ENCODE measurements at regions not wholly inside any gene's neighbourhood (a gene's known extent, or its start where the extent isn't known, plus 50 kb on each side); places are given as distances from the start of the nearest gene placed in this dataset.

DNA sequence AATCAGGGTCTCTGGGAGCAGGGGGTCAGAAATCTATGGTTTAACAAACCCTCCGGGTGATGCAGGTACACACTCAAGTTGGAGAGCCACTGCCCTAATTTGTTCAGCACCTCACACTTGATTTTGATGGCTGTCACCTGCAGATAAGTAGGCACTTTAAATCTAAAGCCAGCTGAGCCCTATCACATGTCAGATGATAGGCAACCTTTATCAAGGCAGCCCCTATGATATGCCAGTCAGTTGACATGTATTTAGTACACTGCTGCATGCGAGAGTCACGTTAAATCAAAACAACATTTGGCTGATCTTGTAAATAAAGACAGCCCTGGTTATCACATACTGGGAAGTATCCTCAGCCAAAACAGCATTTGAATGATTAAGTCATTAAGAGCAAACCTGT, 104.4 kb upstream of the MCTP2 start:
- no peak for FAIRE-seq
- no peak for DNase-seq (ENCODE audit: low read depth, low spot score)
- no peak overlapping the region for H3K27ac ChIP-seq (ENCODE audit: control insufficient read depth, insufficient read depth)
- no peak for ATAC-seq
- no peak overlapping the region for H2AFZ ChIP-seq (ENCODE audit: control insufficient read depth, low read depth, low read length)
- no peak overlapping the region for H3K9ac ChIP-seq (ENCODE audit: control insufficient read depth, insufficient read depth, low read length)
- CTCF ChIA-PET, result no interaction called here
- no peak overlapping the region for H3K4me2 ChIP-seq (ENCODE audit: control insufficient read depth, insufficient read depth)
- BruUV-seq (replicated peaks), result no TSS peak
- in situ Hi-C loops (cut with MboI), result no loop called here
- POLR2A ChIA-PET, result no interaction called here
- RAD21 ChIA-PET (ENCODE audit: unreplicated experiment), result no interaction called here
- no peak overlapping the region for H3K4me3 ChIP-seq
- intact Hi-C loops (cut with micrococcal nuclease; ENCODE audit: unreplicated experiment), result no loop called here
- no peaks in the 10 kb centered on the region for H4K20me1 ChIP-seq (ENCODE audit: control insufficient read depth, insufficient read depth)
- no peaks in the 10 kb centered on the region for H3K9me3 ChIP-seq (replicated peaks; ENCODE audit: control insufficient read depth, insufficient read depth, low read length)
- no peaks in the 10 kb centered on the region for H3K36me3 ChIP-seq (ENCODE audit: control insufficient read depth in 2 of 2, insufficient read depth in 2 of 2, low read length in 1 of 2)
- SMC1A ChIA-PET (ENCODE audit: uncharacterized antibody, unreplicated experiment), result no interaction called here
- no peak for TF ChIP-seq BHLHE40 (IDR thresholded peaks at IDR 0.05; ENCODE audit: borderline replicate concordance in 1 of 2, low read depth in 2 of 2, low read length in 1 of 2)
- no peak for TF ChIP-seq BMI1 (IDR thresholded peaks at IDR 0.05; ENCODE audit: borderline replicate concordance)
- no peak for TF ChIP-seq ZNF384 (IDR thresholded peaks at IDR 0.05; ENCODE audit: borderline replicate concordance, low read depth, low read length)
- no peak for TF ChIP-seq CBX3 (IDR thresholded peaks at IDR 0.05; ENCODE audit: borderline replicate concordance, low read depth)
- no peak for TF ChIP-seq NR2C2 (IDR thresholded peaks at IDR 0.05; ENCODE audit: borderline replicate concordance, control insufficient read depth, insufficient read length, low read depth)
- TF ChIP-seq, protein P1, sequence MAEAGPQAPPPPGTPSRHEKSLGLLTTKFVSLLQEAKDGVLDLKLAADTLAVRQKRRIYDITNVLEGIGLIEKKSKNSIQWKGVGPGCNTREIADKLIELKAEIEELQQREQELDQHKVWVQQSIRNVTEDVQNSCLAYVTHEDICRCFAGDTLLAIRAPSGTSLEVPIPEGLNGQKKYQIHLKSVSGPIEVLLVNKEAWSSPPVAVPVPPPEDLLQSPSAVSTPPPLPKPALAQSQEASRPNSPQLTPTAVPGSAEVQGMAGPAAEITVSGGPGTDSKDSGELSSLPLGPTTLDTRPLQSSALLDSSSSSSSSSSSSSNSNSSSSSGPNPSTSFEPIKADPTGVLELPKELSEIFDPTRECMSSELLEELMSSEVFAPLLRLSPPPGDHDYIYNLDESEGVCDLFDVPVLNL (IDR thresholded peaks at IDR 0.05; ENCODE audit: low read depth, low read length), result no peak
- TF ChIP-seq HDGF (IDR thresholded peaks at IDR 0.05), result no peak
- TF ChIP-seq, protein P2, sequence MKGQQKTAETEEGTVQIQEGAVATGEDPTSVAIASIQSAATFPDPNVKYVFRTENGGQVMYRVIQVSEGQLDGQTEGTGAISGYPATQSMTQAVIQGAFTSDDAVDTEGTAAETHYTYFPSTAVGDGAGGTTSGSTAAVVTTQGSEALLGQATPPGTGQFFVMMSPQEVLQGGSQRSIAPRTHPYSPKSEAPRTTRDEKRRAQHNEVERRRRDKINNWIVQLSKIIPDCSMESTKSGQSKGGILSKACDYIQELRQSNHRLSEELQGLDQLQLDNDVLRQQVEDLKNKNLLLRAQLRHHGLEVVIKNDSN (IDR thresholded peaks at IDR 0.05; ENCODE audit: borderline replicate concordance, extremely low read length, insufficient read depth, low read depth, low read length), result no peak
- TF ChIP-seq HDAC2 (IDR thresholded peaks at IDR 0.05), result no peak
- TF ChIP-seq, protein P3, sequence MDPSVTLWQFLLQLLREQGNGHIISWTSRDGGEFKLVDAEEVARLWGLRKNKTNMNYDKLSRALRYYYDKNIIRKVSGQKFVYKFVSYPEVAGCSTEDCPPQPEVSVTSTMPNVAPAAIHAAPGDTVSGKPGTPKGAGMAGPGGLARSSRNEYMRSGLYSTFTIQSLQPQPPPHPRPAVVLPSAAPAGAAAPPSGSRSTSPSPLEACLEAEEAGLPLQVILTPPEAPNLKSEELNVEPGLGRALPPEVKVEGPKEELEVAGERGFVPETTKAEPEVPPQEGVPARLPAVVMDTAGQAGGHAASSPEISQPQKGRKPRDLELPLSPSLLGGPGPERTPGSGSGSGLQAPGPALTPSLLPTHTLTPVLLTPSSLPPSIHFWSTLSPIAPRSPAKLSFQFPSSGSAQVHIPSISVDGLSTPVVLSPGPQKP (IDR thresholded peaks at IDR 0.05; ENCODE audit: low read depth, low read length), result no peak
- TF ChIP-seq CHD2 (IDR thresholded peaks at IDR 0.05; ENCODE audit: borderline replicate concordance, low read depth, low read length), result no peak
- no peak for TF ChIP-seq TCF12 (IDR thresholded peaks at IDR 0.05; ENCODE audit: low read depth, low read length)
- no peak for TF ChIP-seq TCF7 (IDR thresholded peaks at IDR 0.05; ENCODE audit: borderline replicate concordance)
- TF ChIP-seq, protein P4, sequence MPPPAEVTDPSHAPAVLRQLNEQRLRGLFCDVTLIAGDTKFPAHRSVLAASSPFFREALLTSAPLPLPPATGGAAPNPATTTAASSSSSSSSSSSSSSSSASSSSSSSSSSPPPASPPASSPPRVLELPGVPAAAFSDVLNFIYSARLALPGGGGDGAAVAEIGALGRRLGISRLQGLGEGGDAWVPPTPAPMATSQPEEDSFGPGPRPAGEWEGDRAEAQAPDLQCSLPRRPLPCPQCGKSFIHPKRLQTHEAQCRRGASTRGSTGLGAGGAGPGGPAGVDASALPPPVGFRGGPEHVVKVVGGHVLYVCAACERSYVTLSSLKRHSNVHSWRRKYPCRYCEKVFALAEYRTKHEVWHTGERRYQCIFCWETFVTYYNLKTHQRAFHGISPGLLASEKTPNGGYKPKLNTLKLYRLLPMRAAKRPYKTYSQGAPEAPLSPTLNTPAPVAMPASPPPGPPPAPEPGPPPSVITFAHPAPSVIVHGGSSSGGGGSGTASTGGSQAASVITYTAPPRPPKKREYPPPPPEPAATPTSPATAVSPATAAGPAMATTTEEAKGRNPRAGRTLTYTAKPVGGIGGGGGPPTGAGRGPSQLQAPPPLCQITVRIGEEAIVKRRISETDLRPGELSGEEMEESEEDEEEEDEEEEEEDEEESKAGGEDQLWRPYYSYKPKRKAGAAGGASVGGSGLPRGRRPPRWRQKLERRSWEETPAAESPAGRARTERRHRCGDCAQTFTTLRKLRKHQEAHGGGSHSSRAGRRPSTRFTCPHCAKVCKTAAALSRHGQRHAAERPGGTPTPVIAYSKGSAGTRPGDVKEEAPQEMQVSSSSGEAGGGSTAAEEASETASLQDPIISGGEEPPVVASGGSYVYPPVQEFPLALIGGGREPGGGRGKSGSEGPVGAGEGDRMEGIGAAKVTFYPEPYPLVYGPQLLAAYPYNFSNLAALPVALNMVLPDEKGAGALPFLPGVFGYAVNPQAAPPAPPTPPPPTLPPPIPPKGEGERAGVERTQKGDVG (CRISPR knock-in tag; IDR thresholded peaks at IDR 0.05), result no peak
- TF ChIP-seq TBL1XR1 (IDR thresholded peaks at IDR 0.05; ENCODE audit: low read depth, low read length), result no peak
- no peak for TF ChIP-seq ZNF622 (IDR thresholded peaks at IDR 0.05)
- TF ChIP-seq RUNX3 (IDR thresholded peaks at IDR 0.05; ENCODE audit: low read length), result no peak
- TF ChIP-seq CHD4 (IDR thresholded peaks at IDR 0.05), result no peak
- no peaks in the 10 kb centered on the region for H3K27me3 ChIP-seq (replicated peaks in 1 of 2; ENCODE audit: control insufficient read depth in 2 of 2, insufficient read depth in 2 of 2, low read length in 1 of 2)
- WGBS (ENCODE audit: insufficient coverage, insufficient replicate concordance, low lambda C conversion rate, missing lambda C conversion rate), result 63% methylated on average over 3 of the region's 3 CpGs
- no peaks in the 10 kb centered on the region for H3K79me2 ChIP-seq (ENCODE audit: control insufficient read depth, insufficient read depth, low read length)
- no peaks in the 10 kb centered on the region for H3K4me1 ChIP-seq (ENCODE audit: control insufficient read depth, insufficient read depth, low read length)

All from GM12878 (cell line).